Thoracic aorta (tissue), 2 donors: ENCODE measurements at regions not wholly inside any gene's neighbourhood (a gene's known extent, or its start where the extent isn't known, plus 50 kb on each side); places are given as distances from the start of the nearest gene placed in this dataset.

Source experiments
- ATAC-seq: fragments of 150-250 bp; one replicate; pipeline ENCODE4 v1.8.0; 2017; ENCODE audit warnings: low read depth; ENCODE audit not compliant: insufficient number of reproducible peaks, low FRiP score
- DNase-seq: peaks from one replicate; pipeline ENCODE4 v3.0.0-alpha.2; 2020; ENCODE audit warnings: low spot score
- H3K27ac ChIP-seq, 2 donors: fragments of 200-600 bp; sonication (generic); 1 replicate in 1 of 2; 2 replicates in 1 of 2; pipeline ENCODE4 v1.5.1; 2016; ENCODE audit warnings: mild to moderate bottlenecking in 2 of 2, moderate library complexity in 2 of 2
- H3K27me3 ChIP-seq: fragments of 200-600 bp; sonication (generic); replicated peaks from 2 replicates; pipeline ENCODE4 v1.6.0; 2016; ENCODE audit warnings: mild to moderate bottlenecking; ENCODE audit not compliant: insufficient read depth
- H3K36me3 ChIP-seq: fragments of 200-600 bp; sonication (generic); one replicate; pipeline ENCODE4 v1.5.1; 2016
- H3K4me1 ChIP-seq, 2 donors: fragments of 200-600 bp; sonication (generic); 1 replicate in 1 of 2; 2 replicates in 1 of 2; pipeline versions ENCODE4 v1.5.1 to v1.6.0; 2016; ENCODE audit warnings: low read depth in 2 of 2, mild to moderate bottlenecking in 1 of 2; ENCODE audit not compliant: control insufficient read depth in 1 of 2
- H3K4me3 ChIP-seq: fragments of 200-600 bp; sonication (generic); 2 replicates; pipeline ENCODE4 v1.5.1; 2016; ENCODE audit warnings: mild to moderate bottlenecking
- H3K9me3 ChIP-seq: fragments of 200-600 bp; sonication (generic); 2 replicates; pipeline ENCODE4 v1.5.1; 2016
- CTCF ChIP-seq: fragments of 200-600 bp; sonication (generic); IDR thresholded peaks from one replicate; pipeline ENCODE4 v1.5.1; 2019; ENCODE audit warnings: antibody characterized with exemption

DNA sequence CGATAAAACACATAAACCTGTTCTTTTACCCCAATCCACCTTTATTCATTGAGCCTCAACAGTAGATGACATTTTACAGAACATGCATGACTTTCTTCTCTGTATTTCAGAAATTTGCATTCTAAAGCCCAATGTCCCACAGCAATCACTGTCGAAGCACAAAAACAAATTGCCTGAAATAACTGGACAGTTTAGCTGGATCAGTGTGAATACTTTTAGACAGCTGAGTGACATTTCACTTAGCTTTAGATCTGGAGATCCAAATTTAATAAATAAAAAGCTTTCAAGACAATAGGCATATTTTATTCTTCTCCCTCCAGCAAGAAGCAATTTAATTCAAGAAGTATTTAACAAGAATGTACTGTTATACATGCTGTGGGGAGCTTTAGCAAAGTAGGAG is 109.1 kb upstream of the FSCB start:
- ATAC-seq = no peak
- H3K4me1 ChIP-seq = no peaks in the 10 kb centered on the region
- H3K4me3 ChIP-seq = no peak overlapping the region
- H3K36me3 ChIP-seq = no peaks in the 10 kb centered on the region
- DNase-seq = no peak
- no peak overlapping the region for H3K27ac ChIP-seq
- H3K27me3 ChIP-seq = no peaks in the 10 kb centered on the region
- no peak for TF ChIP-seq CTCF
- H3K9me3 ChIP-seq = no peaks in the 10 kb centered on the region

GRCh38 chr14:44613061-44613712 is 106.1 kb upstream of the FSCB start:
- TF ChIP-seq CTCF = no peak
- Histone ChIP-seq H3K36me3 (no peaks in the 10 kb centered on the region), H3K4me1 (no peaks in the 10 kb centered on the region), H3K9me3 (no peaks in the 10 kb centered on the region), H3K27me3 (no peaks in the 10 kb centered on the region), H3K27ac (no peak overlapping the region), H3K4me3 (no peak overlapping the region)
- DNase-seq (no peak), ATAC-seq (no peak)

DNA sequence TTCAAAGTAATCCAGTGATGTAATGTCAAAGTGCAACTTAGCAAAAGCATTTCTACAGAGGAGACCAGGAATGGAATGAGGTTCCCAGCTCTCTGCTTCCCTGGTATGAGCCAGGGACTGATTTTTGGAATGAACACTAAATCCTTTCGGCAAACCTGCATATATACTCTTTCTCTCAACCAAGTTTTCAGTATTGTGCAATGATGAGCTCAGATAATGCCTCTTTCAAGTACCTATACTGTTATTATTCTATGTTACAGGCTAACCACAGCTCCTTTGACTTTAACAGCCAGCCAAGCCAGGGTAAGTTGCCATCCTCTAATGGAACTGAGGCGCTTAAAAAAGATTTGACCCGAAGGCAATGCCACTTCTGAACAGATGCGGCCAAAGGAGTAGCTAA is 104.9 kb upstream of the FSCB start:
- no peak for DNase-seq
- Histone ChIP-seq H3K27me3 (no peaks in the 10 kb centered on the region), H3K36me3 (no peaks in the 10 kb centered on the region), H3K9me3 (no peaks in the 10 kb centered on the region), H3K4me1 (no peaks in the 10 kb centered on the region), H3K4me3 (no peak overlapping the region), H3K27ac (no peak overlapping the region)
- ATAC-seq = no peak
- TF ChIP-seq CTCF = no peak

GRCh38 chr14:44609876-44610510 is 102.9 kb upstream of the FSCB start:
- TF ChIP-seq CTCF = no peak
- H3K27ac ChIP-seq = no peak overlapping the region
- H3K27me3 ChIP-seq = no peaks in the 10 kb centered on the region
- no peak overlapping the region for H3K4me3 ChIP-seq
- DNase-seq (no peak), ATAC-seq (no peak)
- no peaks in the 10 kb centered on the region for H3K9me3 ChIP-seq
- H3K36me3 ChIP-seq = no peaks in the 10 kb centered on the region
- no peaks in the 10 kb centered on the region for H3K4me1 ChIP-seq

DNA sequence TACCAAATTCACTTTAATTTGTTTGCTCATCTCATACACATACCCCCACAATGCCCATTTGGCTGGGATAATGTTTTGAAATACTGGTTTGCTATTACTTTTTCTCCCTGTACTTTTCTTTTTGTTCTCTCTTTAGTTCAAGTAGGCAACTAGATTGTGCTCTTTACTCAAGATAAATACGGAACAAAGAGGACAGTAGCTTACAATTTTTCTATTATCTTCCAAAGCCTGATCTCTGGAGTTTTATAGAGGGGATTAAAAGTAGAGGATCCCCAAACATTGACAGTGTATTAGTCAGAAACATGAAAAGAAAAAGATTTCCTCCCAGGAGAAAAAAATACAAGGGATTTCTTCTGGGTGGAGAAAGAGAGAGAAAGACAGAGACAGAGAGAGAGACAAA is 102.1 kb upstream of the FSCB start:
- no peaks in the 10 kb centered on the region for H3K9me3 ChIP-seq
- no peaks in the 10 kb centered on the region for H3K27me3 ChIP-seq
- TF ChIP-seq CTCF = no peak
- no peak overlapping the region for H3K4me3 ChIP-seq
- ATAC-seq = no peak
- no peaks in the 10 kb centered on the region for H3K4me1 ChIP-seq
- DNase-seq = no peak
- H3K36me3 ChIP-seq = no peaks in the 10 kb centered on the region
- no peak overlapping the region for H3K27ac ChIP-seq
